Smooth muscle cell (in vitro differentiated cells): ENCODE measurements at regions not wholly inside any gene's neighbourhood (a gene's known extent, or its start where the extent isn't known, plus 50 kb on each side); places are given as distances from the start of the nearest gene placed in this dataset.

Experiments
- DNase-seq: peaks from one replicate; lab custom pipeline; 2025; ENCODE audit not compliant: unreplicated experiment; lab: John Stamatoyannopoulos, UW
- H2AFZ ChIP-seq: fragments of 200-600 bp; sonication (generic); 2 replicates; pipeline ENCODE4 v1.6.0; 2016; ENCODE audit warnings: antibody characterized with exemption, low read depth, mild to moderate bottlenecking
- H3F3A ChIP-seq: fragments of 200-600 bp; sonication (generic); 2 replicates; pipeline ENCODE4 v1.6.0; 2017; ENCODE audit warnings: antibody characterized with exemption, low read depth
- H3K27ac ChIP-seq: fragments of 200-600 bp; sonication (generic); 2 replicates; pipeline ENCODE4 v1.5.1; 2016; ENCODE audit warnings: low read depth, mild to moderate bottlenecking
- H3K27me3 ChIP-seq: fragments of 200-600 bp; sonication (generic); 2 replicates; pipeline ENCODE4 v1.6.1; 2016; ENCODE audit warnings: low read depth, mild to moderate bottlenecking
- H3K36me3 ChIP-seq: fragments of 200-600 bp; sonication (generic); 2 replicates; pipeline ENCODE4 v1.5.1; 2016; ENCODE audit warnings: low read depth
- H3K4me1 ChIP-seq: fragments of 200-600 bp; sonication (generic); 2 replicates; pipeline ENCODE4 v1.5.1; 2016; ENCODE audit warnings: low read depth
- H3K4me2 ChIP-seq: fragments of 200-600 bp; sonication (generic); 2 replicates; pipeline ENCODE4 v1.6.0; 2016; ENCODE audit warnings: mild to moderate bottlenecking
- H3K4me3 ChIP-seq: fragments of 200-600 bp; sonication (generic); 2 replicates; pipeline ENCODE4 v1.5.1; 2016; ENCODE audit warnings: mild to moderate bottlenecking
- H3K79me2 ChIP-seq: fragments of 200-600 bp; sonication (generic); 2 replicates; pipeline ENCODE4 v1.6.0; 2016; ENCODE audit warnings: low read depth, mild to moderate bottlenecking
- H3K9ac ChIP-seq: fragments of 200-600 bp; sonication (generic); 2 replicates; pipeline ENCODE4 v1.6.0; 2016; ENCODE audit warnings: low read depth
- H3K9me3 ChIP-seq: fragments of 200-600 bp; sonication (generic); replicated peaks from 2 replicates; pipeline ENCODE4 v1.5.1; 2016; ENCODE audit warnings: low read depth
- H4K20me1 ChIP-seq: fragments of 200-600 bp; sonication (generic); 2 replicates; pipeline ENCODE4 v1.6.0; 2016; ENCODE audit warnings: low read depth
- CTCF ChIP-seq: fragments of 200-600 bp; sonication (generic); IDR thresholded peaks from 2 replicates; pipeline ENCODE4 v1.5.1; 2017; ENCODE audit warnings: borderline replicate concordance, mild to moderate bottlenecking, antibody characterized with exemption; ENCODE audit not compliant: insufficient read depth, poor library complexity, severe bottlenecking
- WGBS: methylation state at CpG from one replicate; pipeline ENCODE4 v1.1.7; 2016; ENCODE audit warnings: low lambda C conversion rate; 5-methylcytosine and 5-hydroxymethylcytosine counted together

- Histone ChIP-seq H3F3A (no peaks in the 10 kb centered on the region), H3K9ac (no peak overlapping the region), H3K4me1 (peaks cover 7% of the 10 kb centered on the region), H2AFZ (no peak overlapping the region), H3K79me2 (no peaks in the 10 kb centered on the region), H3K9me3 (no peaks in the 10 kb centered on the region), H4K20me1 (no peaks in the 10 kb centered on the region), H3K4me2 (no peak overlapping the region), H3K27me3 (no peaks in the 10 kb centered on the region), H3K4me3 (no peak overlapping the region), H3K27ac (no peak overlapping the region), H3K36me3 (no peaks in the 10 kb centered on the region)
- WGBS = 31% methylated on average over 2 of the region's 2 CpGs
- TF ChIP-seq CTCF = no peak
- DNase-seq = no peak
Measured at GRCh38 chrX:39830414-39830813, 267.3 kb downstream of the BCOR start.

- no peaks in the 10 kb centered on the region for H3F3A ChIP-seq
- H3K79me2 ChIP-seq = no peaks in the 10 kb centered on the region
- no peaks in the 10 kb centered on the region for H3K27me3 ChIP-seq
- H3K9ac ChIP-seq = no peak overlapping the region
- TF ChIP-seq CTCF = no peak
- H4K20me1 ChIP-seq = no peaks in the 10 kb centered on the region
- no peaks in the 10 kb centered on the region for H3K9me3 ChIP-seq
- no peak overlapping the region for H3K4me3 ChIP-seq
- H3K4me2 ChIP-seq = no peak overlapping the region
- no peak overlapping the region for H2AFZ ChIP-seq
- DNase-seq = no peak
- WGBS = 83% methylated on average over 11 of the region's 11 CpGs
- H3K27ac ChIP-seq = no peak overlapping the region
- no peaks in the 10 kb centered on the region for H3K36me3 ChIP-seq
- peaks cover 7% of the 10 kb centered on the region for H3K4me1 ChIP-seq
Measured at GRCh38 chrX:39832211-39832610, 265.5 kb downstream of the BCOR start.

- H3F3A ChIP-seq = no peaks in the 10 kb centered on the region
- 97% methylated on average over 3 of the region's 3 CpGs for WGBS
- no peaks in the 10 kb centered on the region for H3K79me2 ChIP-seq
- H4K20me1 ChIP-seq = no peaks in the 10 kb centered on the region
- H3K27ac ChIP-seq = no peak overlapping the region
- H3K27me3 ChIP-seq = no peaks in the 10 kb centered on the region
- no peak for DNase-seq
- TF ChIP-seq CTCF = no peak
- H3K4me2 ChIP-seq = no peak overlapping the region
- H3K4me3 ChIP-seq = no peak overlapping the region
- no peak overlapping the region for H2AFZ ChIP-seq
- peaks cover 7% of the 10 kb centered on the region for H3K4me1 ChIP-seq
- H3K9me3 ChIP-seq = no peaks in the 10 kb centered on the region
- H3K36me3 ChIP-seq = no peaks in the 10 kb centered on the region
- no peak overlapping the region for H3K9ac ChIP-seq
Measured at GRCh38 chrX:39834600-39834999, 263.2 kb downstream of the BCOR start.

GRCh38 chrX:39835241-39835640 lies 262.5 kb downstream of the BCOR start:
- WGBS = 96% methylated on average over 5 of the region's 5 CpGs
- no peak for DNase-seq
- H3K9me3 ChIP-seq = no peaks in the 10 kb centered on the region

More at GRCh38 chrX:39835241-39835640, 262.5 kb downstream of the BCOR start:
- Histone ChIP-seq H3K9ac (no peak overlapping the region), H3F3A (no peaks in the 10 kb centered on the region), H3K27me3 (no peaks in the 10 kb centered on the region), H3K36me3 (no peaks in the 10 kb centered on the region), H3K79me2 (no peaks in the 10 kb centered on the region), H3K27ac (no peak overlapping the region), H3K4me2 (no peak overlapping the region), H4K20me1 (no peaks in the 10 kb centered on the region), H2AFZ (no peak overlapping the region), H3K4me1 (peaks cover 6% of the 10 kb centered on the region), H3K4me3 (no peak overlapping the region)
- TF ChIP-seq CTCF = no peak
